T-helper 2 cell treated with Interferon-gamma antibody and Interleukin-4, amounts not matched to agents 5 μg/mL and 100 μg/mL, for 36 hours (primary cell): ENCODE measurements at regions not wholly inside any gene's neighbourhood (a gene's known extent, or its start where the extent isn't known, plus 50 kb on each side); places are given as distances from the start of the nearest gene placed in this dataset.

Experiments used
- DNase-seq: peaks from one replicate; pipeline ENCODE4 v3.0.0; 2021; ENCODE audit warnings: low spot score
- H3K27ac Mint-ChIP-seq: one replicate; pipeline ENCODE4 v1.8.0; 2021; ENCODE audit warnings: mild to moderate bottlenecking, mixed read lengths
- H3K27me3 Mint-ChIP-seq: one replicate; pipeline ENCODE4 v1.8.0; 2021; ENCODE audit warnings: low read depth, mixed read lengths
- H3K36me3 Mint-ChIP-seq: one replicate; pipeline ENCODE4 v1.8.0; 2021; ENCODE audit warnings: low read depth, mixed read lengths
- H3K4me1 Mint-ChIP-seq: one replicate; pipeline ENCODE4 v1.8.0; 2021; ENCODE audit warnings: low read depth, mixed read lengths
- H3K4me3 Mint-ChIP-seq: one replicate; pipeline ENCODE4 v1.8.0; 2022; ENCODE audit warnings: mild to moderate bottlenecking, moderate library complexity, mixed read lengths
- H3K9me3 Mint-ChIP-seq: one replicate; pipeline ENCODE4 v1.8.0; 2021; ENCODE audit warnings: mixed read lengths

- H3K4me3 Mint-ChIP-seq: no peak overlapping the region
- H3K36me3 Mint-ChIP-seq: no peaks in the 10 kb centered on the region
Observed at GRCh38 chr2:196353717-196354116, 182.3 kb upstream of the STK17B start.

GRCh38 chr2:196354186-196354585 is 182.8 kb upstream of the STK17B start:
- Mint-ChIP-seq H3K27me3 (peaks cover 15% of the 10 kb centered on the region), H3K4me1 (peaks cover 2% of the 10 kb centered on the region), H3K4me3 (no peak overlapping the region), H3K9me3 (peaks cover 11% of the 10 kb centered on the region), H3K36me3 (no peaks in the 10 kb centered on the region), H3K27ac (no peak overlapping the region)
- no peak for DNase-seq

More at GRCh38 chr2:196353717-196354116, 182.3 kb upstream of the STK17B start:
- no peak for DNase-seq
- Mint-ChIP-seq H3K27ac (no peak overlapping the region), H3K9me3 (peaks cover 11% of the 10 kb centered on the region), H3K27me3 (peaks cover 15% of the 10 kb centered on the region), H3K4me1 (peaks cover 2% of the 10 kb centered on the region)

- H3K27me3 Mint-ChIP-seq: peaks cover 15% of the 10 kb centered on the region
- H3K4me1 Mint-ChIP-seq: peaks cover 11% of the 10 kb centered on the region
- H3K4me3 Mint-ChIP-seq: no peak overlapping the region
- DNase-seq: no peak
- no peak overlapping the region for H3K27ac Mint-ChIP-seq
- no peaks in the 10 kb centered on the region for H3K36me3 Mint-ChIP-seq
- peaks cover 11% of the 10 kb centered on the region for H3K9me3 Mint-ChIP-seq
Observed at GRCh38 chr2:196356332-196356731, 185.0 kb upstream of the STK17B start.

- Mint-ChIP-seq H3K4me3 (no peak overlapping the region), H3K27ac (no peak overlapping the region), H3K4me1 (peaks cover 12% of the 10 kb centered on the region), H3K27me3 (peaks cover 10% of the 10 kb centered on the region), H3K9me3 (no peaks in the 10 kb centered on the region), H3K36me3 (no peaks in the 10 kb centered on the region)
- no peak for DNase-seq
Observed at GRCh38 chr2:196360650-196361049, 189.3 kb upstream of the STK17B start.

DNA sequence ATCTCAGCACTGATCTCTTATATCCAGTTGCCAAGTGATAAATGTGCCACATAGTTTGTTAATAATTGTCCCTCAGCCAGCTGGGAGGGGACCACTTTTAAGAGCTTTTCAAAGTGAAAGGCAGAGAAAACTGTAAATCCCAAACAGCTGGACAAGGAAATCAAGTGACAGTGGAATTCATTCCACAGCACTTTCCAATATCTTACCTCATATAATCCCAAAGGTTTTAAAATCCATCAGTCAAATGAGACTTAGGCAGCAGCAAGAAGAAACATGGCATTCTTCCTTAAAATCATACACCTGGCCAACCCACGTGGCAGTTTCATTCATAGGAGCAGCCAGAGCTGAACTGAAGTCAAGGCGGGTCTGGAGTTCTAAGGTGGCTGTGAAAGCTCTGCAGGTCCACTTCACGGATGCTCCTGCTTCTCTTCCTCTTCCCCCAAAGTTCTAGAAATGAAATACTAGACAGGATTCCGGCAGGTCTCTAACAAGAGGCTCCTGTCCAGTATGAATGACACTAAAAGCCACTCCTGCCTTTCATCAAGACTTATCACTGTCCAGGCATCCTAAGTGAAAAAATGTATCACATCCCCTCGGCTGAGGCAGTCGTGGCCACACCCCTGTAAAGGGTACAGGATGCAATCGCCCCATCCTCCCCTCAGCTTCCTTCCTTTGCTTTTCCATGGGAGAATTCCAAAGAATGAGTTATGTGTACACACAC is 190.4 kb upstream of the STK17B start:
- Mint-ChIP-seq H3K4me1 (peaks cover 13% of the 10 kb centered on the region), H3K27me3 (peaks cover 5% of the 10 kb centered on the region), H3K36me3 (no peaks in the 10 kb centered on the region), H3K4me3 (no peak overlapping the region), H3K27ac (no peak overlapping the region), H3K9me3 (no peaks in the 10 kb centered on the region)
- DNase-seq: no peak

- Mint-ChIP-seq H3K36me3 (no peaks in the 10 kb centered on the region), H3K27me3 (no peaks in the 10 kb centered on the region), H3K27ac (no peak overlapping the region), H3K9me3 (peaks cover 2% of the 10 kb centered on the region), H3K4me3 (no peak overlapping the region), H3K4me1 (peaks cover 13% of the 10 kb centered on the region)
- no peak for DNase-seq
Observed at GRCh38 chr2:196362973-196363549, 191.7 kb upstream of the STK17B start.

GRCh38 chr2:196365145-196365544 is 193.8 kb upstream of the STK17B start:
- Mint-ChIP-seq H3K4me3 (no peak overlapping the region), H3K4me1 (peaks cover 13% of the 10 kb centered on the region), H3K27ac (no peak overlapping the region), H3K9me3 (peaks cover 9% of the 10 kb centered on the region), H3K27me3 (no peaks in the 10 kb centered on the region), H3K36me3 (no peaks in the 10 kb centered on the region)
- DNase-seq: no peak

DNA sequence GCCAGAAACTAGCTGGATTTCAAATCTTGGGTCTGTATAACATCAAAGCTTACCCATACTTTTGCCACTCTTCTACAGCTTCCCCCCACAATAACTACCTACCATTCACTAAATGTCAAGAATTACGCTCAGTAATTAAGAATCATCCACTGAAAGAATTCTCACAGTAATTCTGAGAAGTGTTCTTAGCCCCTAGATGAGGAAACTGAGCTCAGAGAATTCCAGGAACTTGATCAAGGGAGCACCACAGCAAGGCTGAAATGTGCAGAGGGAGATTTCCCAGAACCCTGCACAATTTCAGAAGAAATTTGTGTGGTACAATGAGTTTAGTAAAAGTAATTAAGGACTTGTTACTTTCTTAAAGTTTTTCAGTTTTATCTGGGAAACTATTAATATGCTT is 194.5 kb upstream of the STK17B start:
- Mint-ChIP-seq H3K36me3 (no peaks in the 10 kb centered on the region), H3K27ac (no peak overlapping the region), H3K9me3 (peaks cover 9% of the 10 kb centered on the region), H3K4me3 (no peak overlapping the region), H3K27me3 (no peaks in the 10 kb centered on the region), H3K4me1 (peaks cover 7% of the 10 kb centered on the region)
- DNase-seq: no peak

- H3K27ac Mint-ChIP-seq: no peak overlapping the region
- H3K27me3 Mint-ChIP-seq: no peaks in the 10 kb centered on the region
- peaks cover 4% of the 10 kb centered on the region for H3K4me1 Mint-ChIP-seq
- peaks cover 9% of the 10 kb centered on the region for H3K9me3 Mint-ChIP-seq
- no peaks in the 10 kb centered on the region for H3K36me3 Mint-ChIP-seq
- no peak for DNase-seq
- H3K4me3 Mint-ChIP-seq: no peak overlapping the region
Observed at GRCh38 chr2:196367633-196368032, 196.3 kb upstream of the STK17B start.

DNA sequence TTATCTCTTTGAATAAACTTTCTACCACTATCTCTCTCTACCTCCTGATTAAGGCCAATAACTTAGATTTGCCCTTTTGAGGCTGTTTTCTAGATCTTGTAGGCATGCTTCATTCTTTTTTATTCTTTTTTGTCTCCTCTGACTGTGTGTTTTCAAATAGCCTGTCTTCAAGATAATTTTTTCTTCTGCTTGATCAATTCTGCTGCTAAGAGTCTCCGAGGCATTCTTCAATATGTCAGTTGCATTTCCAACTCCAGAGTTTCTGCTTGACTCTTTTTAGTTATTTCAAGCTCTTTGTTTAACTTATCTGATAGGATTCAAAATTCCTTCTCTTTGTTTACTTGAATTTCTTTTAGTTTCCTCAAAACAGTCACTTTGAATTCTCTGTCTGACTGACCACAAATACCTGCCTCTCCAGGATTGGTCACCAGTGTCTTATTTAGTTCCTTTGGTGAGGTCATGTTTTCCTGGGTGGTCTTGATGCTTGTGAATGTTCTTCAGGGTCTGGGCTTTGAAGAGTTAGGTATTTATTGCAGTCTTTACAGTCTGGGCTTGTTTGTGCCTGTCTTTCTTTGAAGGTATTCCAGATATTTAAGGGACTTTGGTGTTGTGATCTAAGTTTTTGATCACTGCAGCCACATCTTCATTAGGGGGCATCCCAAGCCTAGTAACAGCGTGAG is 197.3 kb upstream of the STK17B start:
- no peak overlapping the region for H3K27ac Mint-ChIP-seq
- peaks cover 9% of the 10 kb centered on the region for H3K9me3 Mint-ChIP-seq
- no peaks in the 10 kb centered on the region for H3K27me3 Mint-ChIP-seq
- peaks cover 4% of the 10 kb centered on the region for H3K4me1 Mint-ChIP-seq
- no peak for DNase-seq
- no peaks in the 10 kb centered on the region for H3K36me3 Mint-ChIP-seq
- H3K4me3 Mint-ChIP-seq: no peak overlapping the region

DNA sequence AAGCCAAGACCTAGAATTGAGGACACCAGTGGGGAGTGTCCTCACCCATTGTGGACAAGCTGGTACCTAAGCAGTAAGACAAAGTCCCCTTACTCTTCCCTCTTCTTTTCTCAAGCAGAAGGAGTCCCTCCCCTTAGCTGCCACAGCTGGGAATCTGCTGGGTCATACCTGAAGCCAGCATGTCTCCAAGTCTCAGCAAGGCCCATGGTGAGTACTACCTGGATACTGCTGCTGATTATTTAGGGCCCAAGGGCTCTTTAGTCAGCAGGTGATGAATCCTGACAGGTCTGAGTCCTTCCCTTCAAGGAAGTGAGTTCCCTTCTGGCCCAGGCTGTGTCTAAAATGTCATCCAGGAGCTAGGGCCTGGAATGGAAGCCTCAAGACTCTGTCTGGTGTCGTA is 198.6 kb upstream of the STK17B start:
- Mint-ChIP-seq H3K27ac (no peak overlapping the region), H3K4me1 (peaks cover 4% of the 10 kb centered on the region), H3K36me3 (no peaks in the 10 kb centered on the region), H3K27me3 (no peaks in the 10 kb centered on the region), H3K9me3 (peaks cover 9% of the 10 kb centered on the region), H3K4me3 (no peak overlapping the region)
- no peak for DNase-seq

DNA sequence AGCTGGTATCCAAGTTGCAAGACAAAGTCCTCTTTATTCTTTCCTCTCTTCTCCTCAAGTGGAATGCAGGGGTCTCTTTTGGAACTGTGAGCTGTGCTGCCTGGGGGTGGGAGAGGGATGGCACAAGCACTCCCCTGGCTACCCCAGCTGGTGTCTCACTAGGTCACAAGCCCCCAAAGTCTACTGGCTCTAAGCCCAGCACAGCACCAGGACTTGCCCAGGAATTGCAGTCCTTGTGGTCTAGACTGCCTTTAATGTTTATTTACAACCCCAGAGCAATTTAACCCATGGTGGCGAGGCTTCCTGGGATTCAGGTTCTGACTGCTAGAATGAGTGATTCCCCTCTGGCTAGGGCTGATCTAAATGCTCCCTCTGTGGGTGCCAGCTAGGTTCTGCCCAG is 199.0 kb upstream of the STK17B start:
- no peaks in the 10 kb centered on the region for H3K36me3 Mint-ChIP-seq
- no peaks in the 10 kb centered on the region for H3K27me3 Mint-ChIP-seq
- H3K9me3 Mint-ChIP-seq: peaks cover 9% of the 10 kb centered on the region
- H3K27ac Mint-ChIP-seq: peak overlapping the region; percentile 24
- DNase-seq: no peak
- peaks cover 4% of the 10 kb centered on the region for H3K4me1 Mint-ChIP-seq
- no peak overlapping the region for H3K4me3 Mint-ChIP-seq

DNA sequence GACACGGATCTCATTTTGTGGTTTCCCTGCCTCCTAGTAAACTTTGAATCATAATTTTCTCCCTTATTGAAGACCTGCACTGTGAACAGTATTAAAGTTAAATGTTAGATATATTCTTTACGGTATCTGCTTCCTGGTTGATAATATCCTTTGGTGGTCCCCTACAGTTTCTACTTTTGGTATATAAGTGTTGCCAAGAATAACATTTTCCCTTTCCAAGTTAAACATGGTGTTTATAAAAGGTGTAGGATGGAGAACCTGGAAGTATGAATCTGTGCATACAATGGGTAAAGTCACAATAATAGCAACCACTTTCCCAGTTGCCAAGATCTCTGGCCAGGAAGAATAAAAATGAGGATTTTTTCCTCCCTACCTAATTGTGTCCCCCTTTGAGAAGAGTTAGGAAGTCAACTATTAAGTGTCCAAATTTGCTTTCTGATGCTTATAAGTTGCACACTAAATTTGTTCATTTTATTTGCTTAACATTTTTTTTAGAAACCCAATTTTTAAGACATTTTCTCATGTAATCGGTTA is 201.0 kb upstream of the STK17B start:
- Mint-ChIP-seq H3K4me1 (no peaks in the 10 kb centered on the region), H3K4me3 (no peak overlapping the region), H3K27me3 (no peaks in the 10 kb centered on the region)

More for the DNA sequence above, 201.0 kb upstream of the STK17B start:
- DNase-seq: no peak
- Mint-ChIP-seq H3K36me3 (no peaks in the 10 kb centered on the region), H3K9me3 (peaks cover 9% of the 10 kb centered on the region), H3K27ac (no peak overlapping the region)
